Liver (tissue), 8 donors: ENCODE measurements at regions not wholly inside any gene's neighbourhood (a gene's known extent, or its start where the extent isn't known, plus 50 kb on each side); places are given as distances from the start of the nearest gene placed in this dataset.

Experiments used
- DNase-seq: peaks from one replicate; pipeline ENCODE4 v3.0.0-alpha.2; 2017; ENCODE audit warnings: low spot score
- H3K27ac ChIP-seq, 2 donors: one replicate each; pipeline ENCODE4 v1.7.0; 2013; ENCODE audit warnings: inconsistent platforms in 2 of 2, low read length in 2 of 2, control low read depth in 1 of 2, low read depth in 1 of 2, mild to moderate bottlenecking in 1 of 2
- H3K27me3 ChIP-seq, 4 donors: one replicate each; pipeline versions ENCODE4 v1.6.1 to v1.7.0; 2013; ENCODE audit warnings: low read length in 3 of 4, inconsistent platforms in 1 of 4, mild to moderate bottlenecking in 1 of 4, moderate library complexity in 1 of 4; ENCODE audit not compliant: control insufficient read depth in 4 of 4, insufficient read depth in 4 of 4
- H3K36me3 ChIP-seq, 4 donors: one replicate each; pipeline versions ENCODE4 v1.6.1 to v1.7.0; 2013; ENCODE audit warnings: low read length in 3 of 4, mild to moderate bottlenecking in 3 of 4, low read depth in 1 of 4, moderate library complexity in 1 of 4; ENCODE audit not compliant: control insufficient read depth in 4 of 4, insufficient read depth in 3 of 4
- H3K4me1 ChIP-seq, 4 donors: one replicate each; pipeline versions ENCODE4 v1.6.1 to v1.7.0; 2013; ENCODE audit warnings: low read length in 3 of 4, mild to moderate bottlenecking in 3 of 4, moderate library complexity in 1 of 4; ENCODE audit not compliant: control insufficient read depth in 4 of 4, insufficient read depth in 4 of 4
- H3K4me3 ChIP-seq, 3 donors: one replicate each; pipeline versions ENCODE4 v1.6.1 to v1.7.0; 2013; ENCODE audit warnings: low read length in 3 of 3, control low read depth in 1 of 3, low read depth in 1 of 3, mild to moderate bottlenecking in 1 of 3
- H3K9ac ChIP-seq, 2 donors: one replicate each; pipeline ENCODE4 v1.7.0; 2013; ENCODE audit warnings: low read length in 2 of 2, mild to moderate bottlenecking in 2 of 2, moderate library complexity in 2 of 2, control low read depth in 1 of 2, low read depth in 1 of 2
- H3K9me3 ChIP-seq, 4 donors: one replicate each; pipeline versions ENCODE4 v1.6.1 to v1.7.0; 2013; ENCODE audit warnings: low read length in 3 of 4; ENCODE audit not compliant: control insufficient read depth in 4 of 4
- FOXA1 ChIP-seq: IDR thresholded peaks from 2 replicates; pipeline ENCODE4 v1.6.1; 2016; ENCODE audit warnings: antibody characterized with exemption
- FOXA2 ChIP-seq: IDR thresholded peaks from 2 replicates; pipeline ENCODE4 v1.6.1; 2016; ENCODE audit warnings: antibody characterized with exemption
- HNF4A ChIP-seq, 2 donors: conservative IDR thresholded peaks; 2 replicates each; pipeline ENCODE4 v1.6.1; 2016; ENCODE audit warnings: antibody characterized with exemption in 2 of 2, mild to moderate bottlenecking in 2 of 2
- JUND ChIP-seq, 2 donors: IDR thresholded peaks; 2 replicates each; pipeline ENCODE4 v1.6.1; 2016; ENCODE audit warnings: antibody characterized with exemption in 2 of 2
- RAD21 ChIP-seq, 2 donors: IDR thresholded peaks; 2 replicates each; pipeline ENCODE4 v1.6.1; 2016; ENCODE audit warnings: antibody characterized with exemption in 2 of 2, mild to moderate bottlenecking in 2 of 2
- RXRA ChIP-seq, 2 donors: IDR thresholded peaks; 2 replicates each; pipeline ENCODE4 v1.6.1; 2017 to 2018; ENCODE audit warnings: antibody characterized with exemption in 2 of 2, mild to moderate bottlenecking in 1 of 2
- SP1 ChIP-seq: IDR thresholded peaks from 2 replicates; pipeline ENCODE4 v1.6.1; 2018; ENCODE audit warnings: antibody characterized with exemption, mild to moderate bottlenecking
- TAF1 ChIP-seq: conservative IDR thresholded peaks from 2 replicates; pipeline ENCODE4 v1.6.1; 2016; ENCODE audit warnings: antibody characterized with exemption, mild to moderate bottlenecking
- YY1 ChIP-seq: IDR thresholded peaks from 2 replicates; pipeline ENCODE4 v1.6.1; 2016; ENCODE audit warnings: antibody characterized with exemption, mild to moderate bottlenecking
- WGBS: extraction: QIAGEN DNeasy Blood & Tissue Kit; methylation state at CpG from one replicate; pipeline ENCODE4 v1.1.7; 2013; 5-methylcytosine and 5-hydroxymethylcytosine counted together
- TF ChIP-seq, protein P1 (sequence below): IDR thresholded peaks from 2 replicates; pipeline ENCODE4 v1.6.1; 2016; ENCODE audit warnings: antibody characterized with exemption
- TF ChIP-seq, protein P2 (sequence below): IDR thresholded peaks from 2 replicates; pipeline ENCODE4 v1.6.1; 2016; ENCODE audit warnings: antibody characterized with exemption
- TF ChIP-seq, protein P3 (sequence below): fragments of 150-350 bp; IDR thresholded peaks from 2 replicates; pipeline ENCODE4 v1.5.1; 2017; ENCODE audit warnings: improper control_type of control experiment, low read depth, low read length; ENCODE audit not compliant: missing input control
- TF ChIP-seq, protein P4 (sequence below): IDR thresholded peaks from 2 replicates; pipeline ENCODE4 v1.6.1; 2016; ENCODE audit warnings: antibody characterized with exemption
- TF ChIP-seq, protein P5 (sequence below): IDR thresholded peaks from 2 replicates; pipeline ENCODE4 v1.6.1; 2016; ENCODE audit warnings: antibody characterized with exemption, mild to moderate bottlenecking
- donor health status: healthy.
- donor health status: healthy.
- donor health status: healthy.
- donor health status: healthy.
- donor health status: healthy.

DNA sequence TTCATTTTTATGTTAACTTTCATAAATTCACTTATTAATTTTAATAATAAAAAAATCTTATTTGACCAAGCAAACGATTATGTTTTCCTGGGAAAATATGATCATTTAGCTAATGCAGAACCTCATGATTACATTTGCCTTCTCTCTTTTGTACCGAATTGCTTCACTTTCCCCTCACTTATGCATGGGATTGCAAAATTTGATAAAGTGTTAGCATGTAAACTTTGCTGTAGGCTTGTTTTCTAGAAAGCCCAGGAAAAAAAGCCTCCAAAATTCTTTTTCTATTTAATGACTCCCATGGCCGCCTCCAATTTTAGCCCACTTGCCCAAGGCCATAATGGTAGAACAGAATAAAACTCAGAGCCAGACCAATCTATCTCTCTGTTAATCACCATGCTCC lies 82.8 kb upstream of the FBXL7 start:
- Histone ChIP-seq H3K27me3 (no peaks in the 10 kb centered on the region), H3K36me3 (no peaks in the 10 kb centered on the region), H3K9me3 (no peaks in the 10 kb centered on the region), H3K9ac (no peak overlapping the region), H3K27ac (no peak overlapping the region), H3K4me1 (peaks cover 0 to 1% (median 0%) of the 10 kb centered on the region in 4 donors), H3K4me3 (no peak overlapping the region)
- DNase-seq, result no peak
- TF ChIP-seq TAF1 (no peak), YY1 (no peak), JUND (IDR thresholded peaks at IDR 0.05) (no peak), RAD21 (IDR thresholded peaks at IDR 0.05) (no peak), SP1 (no peak), HNF4A (conservative IDR thresholded peaks at IDR 0.05) (no peak)
- TF ChIP-seq, protein P1, sequence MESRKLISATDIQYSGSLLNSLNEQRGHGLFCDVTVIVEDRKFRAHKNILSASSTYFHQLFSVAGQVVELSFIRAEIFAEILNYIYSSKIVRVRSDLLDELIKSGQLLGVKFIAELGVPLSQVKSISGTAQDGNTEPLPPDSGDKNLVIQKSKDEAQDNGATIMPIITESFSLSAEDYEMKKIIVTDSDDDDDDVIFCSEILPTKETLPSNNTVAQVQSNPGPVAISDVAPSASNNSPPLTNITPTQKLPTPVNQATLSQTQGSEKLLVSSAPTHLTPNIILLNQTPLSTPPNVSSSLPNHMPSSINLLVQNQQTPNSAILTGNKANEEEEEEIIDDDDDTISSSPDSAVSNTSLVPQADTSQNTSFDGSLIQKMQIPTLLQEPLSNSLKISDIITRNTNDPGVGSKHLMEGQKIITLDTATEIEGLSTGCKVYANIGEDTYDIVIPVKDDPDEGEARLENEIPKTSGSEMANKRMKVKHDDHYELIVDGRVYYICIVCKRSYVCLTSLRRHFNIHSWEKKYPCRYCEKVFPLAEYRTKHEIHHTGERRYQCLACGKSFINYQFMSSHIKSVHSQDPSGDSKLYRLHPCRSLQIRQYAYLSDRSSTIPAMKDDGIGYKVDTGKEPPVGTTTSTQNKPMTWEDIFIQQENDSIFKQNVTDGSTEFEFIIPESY, result no peak
- 90% methylated on average over 3 of the region's 3 CpGs for WGBS

DNA sequence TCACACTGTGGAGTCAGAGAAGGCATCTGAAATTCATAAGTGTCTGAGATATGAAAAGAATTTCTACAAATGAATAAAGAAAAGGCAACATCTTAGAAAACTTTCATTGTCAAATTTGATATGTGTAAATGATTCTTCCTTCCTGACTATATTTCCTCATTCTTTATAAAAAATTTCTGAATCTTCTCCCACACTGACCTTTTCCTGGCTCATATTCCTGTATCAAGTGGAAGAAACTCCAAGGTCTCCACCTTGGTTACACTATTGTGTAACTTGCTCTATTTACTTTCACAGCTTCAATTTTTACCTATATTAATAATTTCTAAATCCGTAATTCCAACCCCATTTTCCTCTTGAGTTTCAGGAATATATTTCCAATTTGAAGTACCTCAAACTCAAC lies 93.5 kb upstream of the FBXL7 start:
- DNase-seq, result no peak
- WGBS, result 82% methylated on average over 1 of the region's 1 CpG
- TF ChIP-seq RAD21 (IDR thresholded peaks at IDR 0.05), result no peak
- no peak for TF ChIP-seq TAF1
- TF ChIP-seq, protein P1, result no peak
- TF ChIP-seq, protein P2, sequence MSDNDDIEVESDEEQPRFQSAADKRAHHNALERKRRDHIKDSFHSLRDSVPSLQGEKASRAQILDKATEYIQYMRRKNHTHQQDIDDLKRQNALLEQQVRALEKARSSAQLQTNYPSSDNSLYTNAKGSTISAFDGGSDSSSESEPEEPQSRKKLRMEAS, result no peak
- TF ChIP-seq FOXA2, result no peak
- TF ChIP-seq, protein P3, sequence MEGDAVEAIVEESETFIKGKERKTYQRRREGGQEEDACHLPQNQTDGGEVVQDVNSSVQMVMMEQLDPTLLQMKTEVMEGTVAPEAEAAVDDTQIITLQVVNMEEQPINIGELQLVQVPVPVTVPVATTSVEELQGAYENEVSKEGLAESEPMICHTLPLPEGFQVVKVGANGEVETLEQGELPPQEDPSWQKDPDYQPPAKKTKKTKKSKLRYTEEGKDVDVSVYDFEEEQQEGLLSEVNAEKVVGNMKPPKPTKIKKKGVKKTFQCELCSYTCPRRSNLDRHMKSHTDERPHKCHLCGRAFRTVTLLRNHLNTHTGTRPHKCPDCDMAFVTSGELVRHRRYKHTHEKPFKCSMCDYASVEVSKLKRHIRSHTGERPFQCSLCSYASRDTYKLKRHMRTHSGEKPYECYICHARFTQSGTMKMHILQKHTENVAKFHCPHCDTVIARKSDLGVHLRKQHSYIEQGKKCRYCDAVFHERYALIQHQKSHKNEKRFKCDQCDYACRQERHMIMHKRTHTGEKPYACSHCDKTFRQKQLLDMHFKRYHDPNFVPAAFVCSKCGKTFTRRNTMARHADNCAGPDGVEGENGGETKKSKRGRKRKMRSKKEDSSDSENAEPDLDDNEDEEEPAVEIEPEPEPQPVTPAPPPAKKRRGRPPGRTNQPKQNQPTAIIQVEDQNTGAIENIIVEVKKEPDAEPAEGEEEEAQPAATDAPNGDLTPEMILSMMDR, result no peak
- TF ChIP-seq, protein P4, sequence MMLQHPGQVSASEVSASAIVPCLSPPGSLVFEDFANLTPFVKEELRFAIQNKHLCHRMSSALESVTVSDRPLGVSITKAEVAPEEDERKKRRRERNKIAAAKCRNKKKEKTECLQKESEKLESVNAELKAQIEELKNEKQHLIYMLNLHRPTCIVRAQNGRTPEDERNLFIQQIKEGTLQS, result no peak
- Histone ChIP-seq H3K4me1 (no peaks in the 10 kb centered on the region), H3K9ac (no peak overlapping the region), H3K9me3 (peaks cover 0 to 10% (median 0%) of the 10 kb centered on the region in 4 donors), H3K27ac (no peak overlapping the region), H3K36me3 (no peaks in the 10 kb centered on the region), H3K27me3 (no peaks in the 10 kb centered on the region), H3K4me3 (no peak overlapping the region)

DNA sequence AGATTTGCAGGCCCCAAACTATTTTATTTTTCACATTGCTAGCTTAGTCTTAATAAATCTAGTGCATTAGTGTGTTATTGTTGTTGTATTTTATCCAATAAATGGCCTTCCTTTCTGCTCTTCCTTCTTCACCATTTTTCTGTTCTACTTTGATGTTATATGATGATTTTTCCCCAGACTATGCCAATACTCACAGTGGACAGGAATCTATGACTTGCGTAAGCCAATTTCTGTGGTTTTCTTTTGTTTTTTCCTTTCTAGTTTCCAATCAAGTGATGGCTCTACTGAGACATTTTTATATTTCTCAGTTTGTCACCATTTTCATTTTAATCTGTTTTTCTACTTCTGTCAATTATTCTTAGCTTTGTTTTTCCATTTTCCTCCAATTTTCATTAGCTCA lies 106.8 kb upstream of the FBXL7 start:
- no peak overlapping the region for H3K27ac ChIP-seq
- no peaks in the 10 kb centered on the region for H3K4me1 ChIP-seq
- H3K9me3 ChIP-seq, result no peaks in the 10 kb centered on the region
- 100% methylated on average over 1 of the region's 1 CpG for WGBS
- H3K27me3 ChIP-seq, result no peaks in the 10 kb centered on the region
- no peak overlapping the region for H3K4me3 ChIP-seq
- no peaks in the 10 kb centered on the region for H3K36me3 ChIP-seq
- DNase-seq, result no peak
- H3K9ac ChIP-seq, result no peak overlapping the region
- TF ChIP-seq, protein P1, result no peak
- no peak for TF ChIP-seq RXRA (IDR thresholded peaks at IDR 0.05)
- TF ChIP-seq HNF4A (conservative IDR thresholded peaks at IDR 0.05), result no peak
- TF ChIP-seq, protein P4, result no peak
- no peak for TF ChIP-seq FOXA1
- TF ChIP-seq, protein P2, result no peak
- TF ChIP-seq RAD21 (IDR thresholded peaks at IDR 0.05), result no peak
- TF ChIP-seq, protein P5, sequence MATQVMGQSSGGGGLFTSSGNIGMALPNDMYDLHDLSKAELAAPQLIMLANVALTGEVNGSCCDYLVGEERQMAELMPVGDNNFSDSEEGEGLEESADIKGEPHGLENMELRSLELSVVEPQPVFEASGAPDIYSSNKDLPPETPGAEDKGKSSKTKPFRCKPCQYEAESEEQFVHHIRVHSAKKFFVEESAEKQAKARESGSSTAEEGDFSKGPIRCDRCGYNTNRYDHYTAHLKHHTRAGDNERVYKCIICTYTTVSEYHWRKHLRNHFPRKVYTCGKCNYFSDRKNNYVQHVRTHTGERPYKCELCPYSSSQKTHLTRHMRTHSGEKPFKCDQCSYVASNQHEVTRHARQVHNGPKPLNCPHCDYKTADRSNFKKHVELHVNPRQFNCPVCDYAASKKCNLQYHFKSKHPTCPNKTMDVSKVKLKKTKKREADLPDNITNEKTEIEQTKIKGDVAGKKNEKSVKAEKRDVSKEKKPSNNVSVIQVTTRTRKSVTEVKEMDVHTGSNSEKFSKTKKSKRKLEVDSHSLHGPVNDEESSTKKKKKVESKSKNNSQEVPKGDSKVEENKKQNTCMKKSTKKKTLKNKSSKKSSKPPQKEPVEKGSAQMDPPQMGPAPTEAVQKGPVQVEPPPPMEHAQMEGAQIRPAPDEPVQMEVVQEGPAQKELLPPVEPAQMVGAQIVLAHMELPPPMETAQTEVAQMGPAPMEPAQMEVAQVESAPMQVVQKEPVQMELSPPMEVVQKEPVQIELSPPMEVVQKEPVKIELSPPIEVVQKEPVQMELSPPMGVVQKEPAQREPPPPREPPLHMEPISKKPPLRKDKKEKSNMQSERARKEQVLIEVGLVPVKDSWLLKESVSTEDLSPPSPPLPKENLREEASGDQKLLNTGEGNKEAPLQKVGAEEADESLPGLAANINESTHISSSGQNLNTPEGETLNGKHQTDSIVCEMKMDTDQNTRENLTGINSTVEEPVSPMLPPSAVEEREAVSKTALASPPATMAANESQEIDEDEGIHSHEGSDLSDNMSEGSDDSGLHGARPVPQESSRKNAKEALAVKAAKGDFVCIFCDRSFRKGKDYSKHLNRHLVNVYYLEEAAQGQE, result no peak
